ENCODE measurements at regions not wholly inside any gene's neighbourhood (a gene's known extent, or its start where the extent isn't known, plus 50 kb on each side); places are given as distances from the start of the nearest gene placed in this dataset.
"Not testable (repeated sequence)": the region's sequence is repeated elsewhere in the genome, so short reads cannot be mapped to it uniquely, and the experiment has no call there.

GRCh38 chr3:13766128-13766527, 113.7 kb downstream of the WNT7A start:
- H3K4me1 ChIP-seq (ENCODE audit: control insufficient read depth, low read depth, low read length) = peaks cover 7% of the 10 kb centered on the region
- no peaks in the 10 kb centered on the region for H3K9me3 ChIP-seq (ENCODE audit: control insufficient read depth, low read depth, low read length)
- H3K27me3 ChIP-seq (ENCODE audit: control insufficient read depth, insufficient read depth, low read length) = no peaks in the 10 kb centered on the region
- H3K9ac ChIP-seq (ENCODE audit: low read length) = no peak overlapping the region
- no peak overlapping the region for H3K4me3 ChIP-seq (ENCODE audit: low read length)
- H3K27ac ChIP-seq (ENCODE audit: low read length) = no peak overlapping the region
- H3K36me3 ChIP-seq (ENCODE audit: control insufficient read depth, low read depth, low read length) = no peaks in the 10 kb centered on the region

DNA sequence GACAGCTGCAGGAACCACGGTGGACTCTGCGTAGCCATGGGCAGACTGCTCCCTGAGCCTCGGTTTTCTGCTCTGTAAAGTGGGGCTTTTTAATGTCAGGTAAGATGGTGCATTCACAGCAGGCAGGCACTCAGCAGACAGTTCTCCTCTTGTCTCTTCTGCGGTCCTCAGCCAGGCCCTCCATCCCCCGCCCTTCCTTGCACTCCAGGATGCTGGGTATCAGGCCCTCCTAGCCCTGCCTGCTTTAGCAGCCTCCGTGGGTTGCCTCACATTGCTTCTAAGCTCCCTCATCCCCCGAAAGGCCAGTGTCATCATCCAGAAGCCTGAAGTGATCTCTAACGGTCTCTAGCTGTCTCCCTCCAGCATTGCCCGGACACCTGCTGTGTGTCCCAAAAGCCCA, 115.7 kb downstream of the WNT7A start:
- Histone ChIP-seq H3K27me3 (ENCODE audit: control insufficient read depth, insufficient read depth, low read length) (no peaks in the 10 kb centered on the region), H3K9ac (ENCODE audit: low read length) (no peak overlapping the region), H3K9me3 (ENCODE audit: control insufficient read depth, low read depth, low read length) (no peaks in the 10 kb centered on the region)

GRCh38 chr3:13762906-13763305, 117.0 kb downstream of the WNT7A start:
- H3K36me3 ChIP-seq (ENCODE audit: control insufficient read depth, low read depth, low read length) = no peaks in the 10 kb centered on the region
- no peaks in the 10 kb centered on the region for H3K4me1 ChIP-seq (ENCODE audit: control insufficient read depth, low read depth, low read length)
- H3K27ac ChIP-seq (ENCODE audit: low read length) = no peak overlapping the region
- no peaks in the 10 kb centered on the region for H3K9me3 ChIP-seq (ENCODE audit: control insufficient read depth, low read depth, low read length)
- H3K27me3 ChIP-seq (ENCODE audit: control insufficient read depth, insufficient read depth, low read length) = no peaks in the 10 kb centered on the region
- no peak overlapping the region for H3K4me3 ChIP-seq (ENCODE audit: low read length)
- H3K9ac ChIP-seq (ENCODE audit: low read length) = no peak overlapping the region

More for the DNA sequence above, 115.7 kb downstream of the WNT7A start:
- H3K36me3 ChIP-seq (ENCODE audit: control insufficient read depth, low read depth, low read length) = no peaks in the 10 kb centered on the region
- H3K27ac ChIP-seq (ENCODE audit: low read length) = no peak overlapping the region
- no peaks in the 10 kb centered on the region for H3K4me1 ChIP-seq (ENCODE audit: control insufficient read depth, low read depth, low read length)
- no peak overlapping the region for H3K4me3 ChIP-seq (ENCODE audit: low read length)

- no peaks in the 10 kb centered on the region for H3K27me3 ChIP-seq (ENCODE audit: control insufficient read depth, insufficient read depth, low read length)
- no peak overlapping the region for H3K27ac ChIP-seq (ENCODE audit: low read length)
- H3K4me3 ChIP-seq (ENCODE audit: low read length) = no peak overlapping the region
- no peak overlapping the region for H3K9ac ChIP-seq (ENCODE audit: low read length)
- H3K9me3 ChIP-seq (ENCODE audit: control insufficient read depth, low read depth, low read length) = no peaks in the 10 kb centered on the region
- no peaks in the 10 kb centered on the region for H3K4me1 ChIP-seq (ENCODE audit: control insufficient read depth, low read depth, low read length)
- no peaks in the 10 kb centered on the region for H3K36me3 ChIP-seq (ENCODE audit: control insufficient read depth, low read depth, low read length)
Measured at GRCh38 chr3:13750731-13751130, 129.1 kb downstream of the WNT7A start.

- no peaks in the 10 kb centered on the region for H3K36me3 ChIP-seq (ENCODE audit: control insufficient read depth, low read depth, low read length)
- H3K27ac ChIP-seq (ENCODE audit: low read length) = no peak overlapping the region
- H3K9me3 ChIP-seq (ENCODE audit: control insufficient read depth, low read depth, low read length) = no peaks in the 10 kb centered on the region
- H3K9ac ChIP-seq (ENCODE audit: low read length) = no peak overlapping the region
- H3K4me3 ChIP-seq (ENCODE audit: low read length) = no peak overlapping the region
- H3K27me3 ChIP-seq (ENCODE audit: control insufficient read depth, insufficient read depth, low read length) = no peaks in the 10 kb centered on the region
- H3K4me1 ChIP-seq (ENCODE audit: control insufficient read depth, low read depth, low read length) = no peaks in the 10 kb centered on the region
Measured at GRCh38 chr3:13750215-13750614, 129.7 kb downstream of the WNT7A start.

- no peaks in the 10 kb centered on the region for H3K4me1 ChIP-seq (ENCODE audit: control insufficient read depth, low read depth, low read length)
- H3K27me3 ChIP-seq (ENCODE audit: control insufficient read depth, insufficient read depth, low read length) = no peaks in the 10 kb centered on the region
- no peak overlapping the region for H3K9ac ChIP-seq (ENCODE audit: low read length)
- H3K9me3 ChIP-seq (ENCODE audit: control insufficient read depth, low read depth, low read length) = no peaks in the 10 kb centered on the region
- H3K36me3 ChIP-seq (ENCODE audit: control insufficient read depth, low read depth, low read length) = no peaks in the 10 kb centered on the region
- H3K4me3 ChIP-seq (ENCODE audit: low read length) = no peak overlapping the region
- no peak overlapping the region for H3K27ac ChIP-seq (ENCODE audit: low read length)
Measured at GRCh38 chr3:13749063-13749764, 130.7 kb downstream of the WNT7A start.

DNA sequence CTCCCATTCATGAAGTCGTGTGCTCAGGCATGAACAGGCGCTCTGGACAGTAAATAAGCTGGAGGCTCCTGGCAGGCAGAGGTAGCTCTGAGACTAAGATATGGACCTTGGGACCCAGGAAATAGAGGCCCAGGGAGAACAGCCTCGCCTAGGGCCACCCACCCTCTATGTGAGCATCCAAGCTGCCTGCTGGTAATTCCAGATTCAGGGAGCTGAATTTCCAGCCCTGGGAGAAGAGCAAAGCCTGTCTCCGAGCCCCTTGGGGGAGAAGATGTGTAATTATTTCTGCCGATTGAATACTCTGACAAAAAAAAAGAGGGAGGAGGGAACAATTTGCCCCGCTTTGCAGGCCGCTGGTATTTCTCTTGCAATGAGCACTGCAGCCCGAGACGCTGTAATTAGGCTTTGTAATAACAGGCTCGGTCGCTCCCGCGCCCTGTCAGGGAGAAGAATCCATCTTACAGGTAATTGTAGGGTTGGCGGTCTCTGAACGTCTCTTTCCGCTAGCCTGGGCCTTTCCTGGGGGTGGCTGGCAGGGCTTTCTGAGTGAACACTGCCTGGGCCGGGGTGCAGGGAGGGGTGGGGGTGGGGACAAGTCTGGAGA, 131.5 kb downstream of the WNT7A start:
- Histone ChIP-seq H3K9ac (ENCODE audit: low read length) (no peak overlapping the region), H3K9me3 (ENCODE audit: control insufficient read depth, low read depth, low read length) (no peaks in the 10 kb centered on the region), H3K4me3 (ENCODE audit: low read length) (no peak overlapping the region)

GRCh38 chr3:13747627-13748026, 132.2 kb downstream of the WNT7A start:
- no peak overlapping the region for H3K9ac ChIP-seq (ENCODE audit: low read length)
- H3K9me3 ChIP-seq (ENCODE audit: control insufficient read depth, low read depth, low read length) = peaks cover 2% of the 10 kb centered on the region
- H3K27me3 ChIP-seq (ENCODE audit: control insufficient read depth, insufficient read depth, low read length) = no peaks in the 10 kb centered on the region
- no peak overlapping the region for H3K4me3 ChIP-seq (ENCODE audit: low read length)
- H3K36me3 ChIP-seq (ENCODE audit: control insufficient read depth, low read depth, low read length) = no peaks in the 10 kb centered on the region
- no peaks in the 10 kb centered on the region for H3K4me1 ChIP-seq (ENCODE audit: control insufficient read depth, low read depth, low read length)
- H3K27ac ChIP-seq (ENCODE audit: low read length) = no peak overlapping the region

More for the DNA sequence above, 131.5 kb downstream of the WNT7A start:
- Histone ChIP-seq H3K4me1 (ENCODE audit: control insufficient read depth, low read depth, low read length) (no peaks in the 10 kb centered on the region), H3K27ac (ENCODE audit: low read length) (no peak overlapping the region), H3K36me3 (ENCODE audit: control insufficient read depth, low read depth, low read length) (no peaks in the 10 kb centered on the region), H3K27me3 (ENCODE audit: control insufficient read depth, insufficient read depth, low read length) (no peaks in the 10 kb centered on the region)

DNA sequence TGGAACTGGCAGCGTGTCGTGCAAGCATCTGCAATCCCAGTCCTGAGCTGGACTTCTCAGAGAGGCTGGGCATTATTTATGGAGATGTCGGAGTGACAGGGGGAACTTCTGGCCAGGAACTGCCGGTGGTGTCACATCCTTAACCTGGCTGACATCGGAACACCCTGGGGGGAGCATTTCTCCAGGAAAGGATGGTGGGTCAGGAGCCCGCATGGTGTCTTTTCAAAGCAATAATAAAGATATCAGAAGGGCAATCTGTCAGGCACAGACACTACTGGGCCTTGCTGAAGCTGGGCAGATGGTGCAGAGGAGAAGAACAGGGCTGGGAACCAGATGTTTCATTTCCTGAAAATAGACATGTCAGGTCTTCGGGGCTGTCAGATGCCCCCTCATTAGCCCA, 133.5 kb downstream of the WNT7A start:
- H3K36me3 ChIP-seq (ENCODE audit: control insufficient read depth, low read depth, low read length) = no peaks in the 10 kb centered on the region
- H3K4me1 ChIP-seq (ENCODE audit: control insufficient read depth, low read depth, low read length) = no peaks in the 10 kb centered on the region
- H3K9me3 ChIP-seq (ENCODE audit: control insufficient read depth, low read depth, low read length) = peaks cover 7% of the 10 kb centered on the region
- H3K4me3 ChIP-seq (ENCODE audit: low read length) = no peak overlapping the region
- H3K9ac ChIP-seq (ENCODE audit: low read length) = no peak overlapping the region
- no peaks in the 10 kb centered on the region for H3K27me3 ChIP-seq (ENCODE audit: control insufficient read depth, insufficient read depth, low read length)
- H3K27ac ChIP-seq (ENCODE audit: low read length) = no peak overlapping the region

- Histone ChIP-seq H3K36me3 (ENCODE audit: control insufficient read depth, low read depth, low read length) (no peaks in the 10 kb centered on the region), H3K4me3 (ENCODE audit: low read length) (no peak overlapping the region), H3K9me3 (ENCODE audit: control insufficient read depth, low read depth, low read length) (peaks cover 7% of the 10 kb centered on the region), H3K4me1 (ENCODE audit: control insufficient read depth, low read depth, low read length) (no peaks in the 10 kb centered on the region), H3K9ac (ENCODE audit: low read length) (no peak overlapping the region), H3K27ac (ENCODE audit: low read length) (no peak overlapping the region), H3K27me3 (ENCODE audit: control insufficient read depth, insufficient read depth, low read length) (no peaks in the 10 kb centered on the region)
Measured at GRCh38 chr3:13745636-13746035, 134.2 kb downstream of the WNT7A start.

DNA sequence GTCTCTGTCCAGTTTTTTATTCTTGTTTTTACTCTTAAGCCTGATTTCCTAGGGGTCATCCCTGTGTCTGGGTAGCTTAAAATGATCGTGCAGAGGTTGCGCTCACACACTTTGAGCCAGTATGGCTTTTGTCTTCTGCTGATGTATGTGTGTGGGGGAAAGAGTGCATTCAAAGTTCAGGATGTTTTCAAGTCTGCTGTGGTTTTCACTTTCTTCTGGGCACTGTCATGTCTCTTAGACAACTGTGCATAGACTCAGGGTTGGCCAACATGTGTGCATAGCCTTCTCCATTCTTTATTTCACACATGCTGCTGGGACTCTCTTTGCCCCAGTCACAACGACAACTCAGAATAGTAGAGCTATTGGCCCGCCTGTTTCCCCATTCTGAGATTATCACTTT, 139.1 kb downstream of the WNT7A start:
- Histone ChIP-seq H3K4me3 (ENCODE audit: low read length) (no peak overlapping the region), H3K9me3 (ENCODE audit: control insufficient read depth, low read depth, low read length) (peaks cover 7% of the 10 kb centered on the region), H3K27ac (ENCODE audit: low read length) (no peak overlapping the region), H3K27me3 (ENCODE audit: control insufficient read depth, insufficient read depth, low read length) (no peaks in the 10 kb centered on the region), H3K4me1 (ENCODE audit: control insufficient read depth, low read depth, low read length) (no peaks in the 10 kb centered on the region), H3K36me3 (ENCODE audit: control insufficient read depth, low read depth, low read length) (no peaks in the 10 kb centered on the region), H3K9ac (ENCODE audit: low read length) (no peak overlapping the region)

DNA sequence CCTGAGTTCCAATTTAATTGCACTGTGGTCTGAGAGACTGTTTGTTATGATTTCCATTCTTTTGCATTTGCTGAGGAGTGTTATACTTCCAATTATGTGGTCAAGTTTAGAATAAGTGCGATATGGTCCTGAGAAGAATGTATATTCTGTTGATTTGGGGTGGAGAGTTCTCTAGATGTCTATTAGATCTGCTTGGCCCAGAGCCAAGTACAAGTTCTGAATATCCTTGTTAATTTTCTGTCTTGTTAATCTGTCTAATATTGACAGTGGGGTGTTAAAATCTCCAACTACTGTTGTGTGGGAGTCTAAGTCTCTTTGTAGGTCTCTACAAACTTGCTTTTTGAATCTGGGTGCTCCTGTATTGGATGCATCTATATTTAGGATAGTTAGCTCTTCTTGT, 146.1 kb downstream of the WNT7A start:
- H3K27me3 ChIP-seq (ENCODE audit: control insufficient read depth, insufficient read depth, low read length); H3K27ac ChIP-seq (ENCODE audit: low read length); H3K4me1 ChIP-seq (ENCODE audit: control insufficient read depth, low read depth, low read length); H3K4me3 ChIP-seq (ENCODE audit: low read length); H3K9me3 ChIP-seq (ENCODE audit: control insufficient read depth, low read depth, low read length); H3K36me3 ChIP-seq (ENCODE audit: control insufficient read depth, low read depth, low read length); H3K9ac ChIP-seq (ENCODE audit: low read length): not testable (repeated sequence)
